ENCODE measurements at regions not wholly inside any gene's neighbourhood (a gene's known extent, or its start where the extent isn't known, plus 50 kb on each side); places are given as distances from the start of the nearest gene placed in this dataset.

- TF ChIP-seq, protein P1, sequence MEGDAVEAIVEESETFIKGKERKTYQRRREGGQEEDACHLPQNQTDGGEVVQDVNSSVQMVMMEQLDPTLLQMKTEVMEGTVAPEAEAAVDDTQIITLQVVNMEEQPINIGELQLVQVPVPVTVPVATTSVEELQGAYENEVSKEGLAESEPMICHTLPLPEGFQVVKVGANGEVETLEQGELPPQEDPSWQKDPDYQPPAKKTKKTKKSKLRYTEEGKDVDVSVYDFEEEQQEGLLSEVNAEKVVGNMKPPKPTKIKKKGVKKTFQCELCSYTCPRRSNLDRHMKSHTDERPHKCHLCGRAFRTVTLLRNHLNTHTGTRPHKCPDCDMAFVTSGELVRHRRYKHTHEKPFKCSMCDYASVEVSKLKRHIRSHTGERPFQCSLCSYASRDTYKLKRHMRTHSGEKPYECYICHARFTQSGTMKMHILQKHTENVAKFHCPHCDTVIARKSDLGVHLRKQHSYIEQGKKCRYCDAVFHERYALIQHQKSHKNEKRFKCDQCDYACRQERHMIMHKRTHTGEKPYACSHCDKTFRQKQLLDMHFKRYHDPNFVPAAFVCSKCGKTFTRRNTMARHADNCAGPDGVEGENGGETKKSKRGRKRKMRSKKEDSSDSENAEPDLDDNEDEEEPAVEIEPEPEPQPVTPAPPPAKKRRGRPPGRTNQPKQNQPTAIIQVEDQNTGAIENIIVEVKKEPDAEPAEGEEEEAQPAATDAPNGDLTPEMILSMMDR (IDR thresholded peaks at IDR 0.05; ENCODE audit: low read length), result no peak
- no peak for TF ChIP-seq EZH2 (IDR thresholded peaks at IDR 0.05; ENCODE audit: borderline replicate concordance, low read length)
- no peaks in the 10 kb centered on the region for H3K9me2 ChIP-seq (ENCODE audit: low read depth, low read length)
- no peaks in the 10 kb centered on the region for H3K36me3 ChIP-seq (ENCODE audit: insufficient read depth, low read length)
- no peak overlapping the region; the same call in 1 of the 2 replicates for H2AFZ ChIP-seq (ENCODE audit: low read length)
- no peaks in the 10 kb centered on the region for H3K27me3 ChIP-seq (ENCODE audit: insufficient read depth, low read length)
- H3K27ac ChIP-seq (ENCODE audit: low read depth, low read length, poor library complexity, severe bottlenecking), result no peak overlapping the region
- H3F3A ChIP-seq (ENCODE audit: insufficient read depth, low read length), result no peaks in the 10 kb centered on the region
- H3K79me2 ChIP-seq (ENCODE audit: insufficient read depth, low read length), result no peaks in the 10 kb centered on the region
- H3K4me1 ChIP-seq (ENCODE audit: insufficient read depth, low read length, severe bottlenecking), result no peaks in the 10 kb centered on the region
- H3K4me3 ChIP-seq (ENCODE audit: low read depth, low read length, poor library complexity, severe bottlenecking), result no peak overlapping the region
- no peaks in the 10 kb centered on the region for H4K20me1 ChIP-seq (ENCODE audit: insufficient read depth, low read length)
- H3K4me2 ChIP-seq (ENCODE audit: low read length), result no peak overlapping the region
- no peaks in the 10 kb centered on the region for H3K9me3 ChIP-seq (ENCODE audit: low read length)
- no peak overlapping the region for H3K9ac ChIP-seq (ENCODE audit: low read length)
Observed at GRCh38 chr7:10040674-10041073, 933.0 kb upstream of the PHF14 start.

DNA sequence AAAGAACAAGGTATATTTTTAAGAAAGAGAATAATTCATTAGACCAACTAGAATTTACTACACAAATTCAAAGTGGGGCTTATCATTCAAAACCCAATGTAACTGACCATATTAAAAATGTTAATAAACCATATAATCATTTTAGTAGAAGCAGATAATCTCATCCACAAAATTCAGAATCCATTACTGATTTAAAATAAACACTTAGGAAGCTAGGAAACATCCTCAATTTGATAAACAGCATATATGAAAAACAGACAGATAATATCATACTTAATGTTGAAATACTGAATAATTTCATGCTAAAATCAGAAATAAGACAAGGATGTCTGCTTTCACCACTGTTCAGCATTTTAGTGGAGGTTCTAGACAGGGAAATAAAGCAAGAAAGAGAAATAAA is 902.8 kb upstream of the PHF14 start:
- no peak overlapping the region for H3K4me2 ChIP-seq (ENCODE audit: low read length)
- no peak overlapping the region for H3K9ac ChIP-seq (ENCODE audit: low read length)
- H3K4me1 ChIP-seq (ENCODE audit: insufficient read depth, low read length, severe bottlenecking), result peaks cover 15% of the 10 kb centered on the region
- H3K4me3 ChIP-seq (ENCODE audit: low read depth, low read length, poor library complexity, severe bottlenecking), result no peak overlapping the region
- TF ChIP-seq, protein P1 (IDR thresholded peaks at IDR 0.05; ENCODE audit: low read length), result no peak
- no peak for TF ChIP-seq EZH2 (IDR thresholded peaks at IDR 0.05; ENCODE audit: borderline replicate concordance, low read length)
- H3F3A ChIP-seq (ENCODE audit: insufficient read depth, low read length), result no peaks in the 10 kb centered on the region
- no peak overlapping the region for H2AFZ ChIP-seq (ENCODE audit: low read length)
- H3K27me3 ChIP-seq (ENCODE audit: insufficient read depth, low read length), result no peaks in the 10 kb centered on the region
- H3K9me2 ChIP-seq (ENCODE audit: low read depth, low read length), result no peaks in the 10 kb centered on the region
- H4K20me1 ChIP-seq (ENCODE audit: insufficient read depth, low read length), result no peaks in the 10 kb centered on the region
- H3K9me3 ChIP-seq (ENCODE audit: low read length), result no peaks in the 10 kb centered on the region; the same call in 1 of the 2 replicates
- no peak overlapping the region for H3K27ac ChIP-seq (ENCODE audit: low read depth, low read length, poor library complexity, severe bottlenecking)
- H3K79me2 ChIP-seq (ENCODE audit: insufficient read depth, low read length), result no peaks in the 10 kb centered on the region
- H3K36me3 ChIP-seq (ENCODE audit: insufficient read depth, low read length), result no peaks in the 10 kb centered on the region

- no peaks in the 10 kb centered on the region for H3F3A ChIP-seq (ENCODE audit: insufficient read depth, low read length)
- H3K36me3 ChIP-seq (ENCODE audit: insufficient read depth, low read length), result no peaks in the 10 kb centered on the region
- no peak overlapping the region for H3K27ac ChIP-seq (ENCODE audit: low read depth, low read length, poor library complexity, severe bottlenecking)
- TF ChIP-seq, protein P1 (IDR thresholded peaks at IDR 0.05; ENCODE audit: low read length), result no peak
- TF ChIP-seq EZH2 (IDR thresholded peaks at IDR 0.05; ENCODE audit: borderline replicate concordance, low read length), result no peak
- no peaks in the 10 kb centered on the region for H4K20me1 ChIP-seq (ENCODE audit: insufficient read depth, low read length)
- H3K4me1 ChIP-seq (ENCODE audit: insufficient read depth, low read length, severe bottlenecking), result peaks cover 15% of the 10 kb centered on the region
- H3K4me3 ChIP-seq (ENCODE audit: low read depth, low read length, poor library complexity, severe bottlenecking), result no peak overlapping the region
- no peak overlapping the region for H3K9ac ChIP-seq (ENCODE audit: low read length)
- H2AFZ ChIP-seq (ENCODE audit: low read length), result no peak overlapping the region
- H3K4me2 ChIP-seq (ENCODE audit: low read length), result no peak overlapping the region
- no peaks in the 10 kb centered on the region for H3K9me2 ChIP-seq (ENCODE audit: low read depth, low read length)
- H3K27me3 ChIP-seq (ENCODE audit: insufficient read depth, low read length), result no peaks in the 10 kb centered on the region
- no peaks in the 10 kb centered on the region; the same call in 1 of the 2 replicates for H3K9me3 ChIP-seq (ENCODE audit: low read length)
- H3K79me2 ChIP-seq (ENCODE audit: insufficient read depth, low read length), result no peaks in the 10 kb centered on the region
Observed at GRCh38 chr7:10075866-10076265, 897.8 kb upstream of the PHF14 start.

All from OCI-LY1 (cell line).